Amygdala (tissue), 56 donors: ENCODE measurements at regions not wholly inside any gene's neighbourhood (a gene's known extent, or its start where the extent isn't known, plus 50 kb on each side); places are given as distances from the start of the nearest gene placed in this dataset.
"Not testable (repeated sequence)": the region's sequence is repeated elsewhere in the genome, so short reads cannot be mapped to it uniquely, and the experiment has no call there.

ENCODE experiments used
- DNase-seq, 56 donors: peaks; one replicate each; lab custom pipeline; 2025; lab: John Stamatoyannopoulos, UW

GRCh38 chr2:35228584-35228983 lies 1127.0 kb upstream of the CRIM1 start:
- DNase-seq, result no peak

DNA sequence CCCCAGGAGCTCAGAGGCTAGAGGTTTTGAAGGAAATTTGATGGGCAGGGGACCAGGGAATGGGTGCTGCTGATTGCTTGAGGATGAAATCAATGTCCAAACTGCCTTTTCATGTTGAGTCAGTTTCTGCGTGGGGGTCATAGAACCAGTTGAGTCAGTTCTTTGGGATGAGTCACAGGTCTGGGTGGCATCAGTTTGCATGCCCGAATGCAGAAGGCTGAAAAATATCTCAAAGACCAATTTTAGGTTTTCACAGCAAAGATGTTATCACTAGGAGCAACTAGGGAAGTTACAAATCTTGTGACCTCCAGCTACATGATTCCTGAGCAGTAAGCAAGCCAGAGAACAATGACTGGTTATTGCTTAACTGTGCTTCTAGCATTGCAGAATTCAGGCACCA lies 1135.1 kb upstream of the CRIM1 start:
- no peak for DNase-seq

DNA sequence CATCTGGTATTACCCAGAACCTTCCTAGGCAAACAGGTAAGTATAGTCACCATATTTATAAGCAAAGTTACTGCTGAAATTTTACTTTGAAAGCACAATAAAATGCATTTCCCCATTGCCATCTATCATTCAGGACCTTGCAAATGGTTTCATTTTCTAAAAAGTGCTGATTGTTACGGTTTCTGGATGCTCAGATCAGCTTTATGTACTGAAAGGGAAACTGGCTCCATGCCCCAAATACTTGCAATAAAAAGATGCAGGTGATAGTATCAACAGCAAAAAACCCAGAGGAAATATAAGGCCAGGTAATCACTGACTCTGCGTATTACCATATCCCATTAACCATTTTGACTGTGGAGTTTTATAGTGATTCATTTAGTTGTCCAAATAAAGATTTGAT lies 1150.7 kb upstream of the CRIM1 start:
- DNase-seq, result no peak

DNA sequence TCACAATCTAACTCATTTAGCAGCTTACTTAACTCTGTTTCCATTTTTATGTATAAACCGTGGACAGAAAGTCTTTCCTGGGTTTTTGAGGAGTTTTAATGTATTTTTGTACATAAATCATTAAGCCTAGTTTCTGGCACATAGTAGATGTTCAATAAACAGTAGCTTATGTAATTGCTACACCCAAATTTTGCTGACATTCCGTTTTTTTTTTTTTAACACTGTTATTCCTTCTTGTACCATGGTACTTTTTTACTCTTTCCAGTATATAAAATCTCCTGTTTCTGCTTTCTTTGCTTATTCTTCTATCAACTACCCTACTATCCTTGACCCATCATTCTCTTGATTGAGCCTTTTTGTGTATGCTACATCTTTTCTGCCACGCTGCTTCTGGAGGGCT lies 1151.3 kb upstream of the CRIM1 start:
- no peak for DNase-seq

DNA sequence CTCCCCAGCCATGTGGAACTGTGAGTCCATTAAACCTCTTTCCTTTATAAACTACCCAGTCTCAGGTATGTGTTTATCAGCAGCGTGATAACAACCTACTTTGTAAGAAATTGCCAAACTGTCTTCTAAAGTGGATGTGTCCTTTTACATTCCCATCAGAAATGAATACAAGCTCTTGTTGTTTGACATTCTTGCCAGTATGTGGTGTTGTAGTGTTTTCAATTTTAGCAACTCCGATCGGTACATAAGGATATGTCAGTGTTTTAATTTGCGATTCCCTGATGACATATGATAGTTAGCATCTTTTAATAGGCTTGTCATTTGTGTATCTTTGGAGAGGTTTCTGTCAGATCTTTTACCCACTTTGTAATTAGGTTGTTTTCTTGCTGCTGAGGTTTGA lies 1156.3 kb upstream of the CRIM1 start:
- no peak for DNase-seq

- DNase-seq, result no peak
Observed at GRCh38 chr2:35185861-35186412, 1169.6 kb upstream of the CRIM1 start.

DNA sequence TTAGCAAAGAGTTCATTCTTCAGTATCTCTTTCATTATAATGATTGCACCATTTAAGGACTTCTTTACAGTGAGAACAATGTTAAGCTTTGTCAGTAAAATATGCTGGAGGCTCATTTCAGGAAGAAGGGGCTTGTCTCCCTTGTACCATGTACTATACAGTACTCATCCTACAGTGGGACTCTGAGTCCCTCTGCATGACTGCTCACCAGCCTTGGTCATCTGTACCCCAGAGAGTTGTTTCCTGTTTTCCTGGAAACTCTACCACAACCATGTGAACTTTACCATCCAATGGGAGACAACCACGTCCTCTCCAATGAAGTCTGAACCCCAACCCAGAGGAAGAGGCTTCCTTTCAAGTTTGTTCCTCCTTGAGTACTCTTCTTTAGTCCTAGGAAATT lies 1171.1 kb upstream of the CRIM1 start:
- no peak for DNase-seq

- DNase-seq, result not testable (repeated sequence)
Observed at GRCh38 chr2:35176726-35177125, 1178.9 kb upstream of the CRIM1 start.

DNA sequence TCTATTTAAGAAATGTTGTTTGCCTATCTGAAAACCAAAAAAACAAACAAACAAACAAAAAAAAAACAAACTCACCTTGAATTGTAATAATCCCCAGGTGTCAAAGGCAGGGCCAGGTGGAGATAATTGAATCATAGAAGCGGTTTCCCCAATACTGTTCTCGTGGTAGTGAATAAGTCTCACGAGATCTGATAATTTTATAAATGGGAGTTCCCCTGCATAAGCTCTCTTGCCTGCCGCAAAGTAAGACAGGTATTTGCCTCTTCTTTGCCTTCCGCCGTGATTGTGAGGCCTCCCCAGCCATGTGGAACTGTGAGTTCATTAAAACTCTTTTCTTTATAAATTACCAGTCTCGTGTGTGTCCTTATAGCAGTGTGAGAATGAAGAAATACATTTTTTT lies 1180.7 kb upstream of the CRIM1 start:
- DNase-seq, result no peak

DNA sequence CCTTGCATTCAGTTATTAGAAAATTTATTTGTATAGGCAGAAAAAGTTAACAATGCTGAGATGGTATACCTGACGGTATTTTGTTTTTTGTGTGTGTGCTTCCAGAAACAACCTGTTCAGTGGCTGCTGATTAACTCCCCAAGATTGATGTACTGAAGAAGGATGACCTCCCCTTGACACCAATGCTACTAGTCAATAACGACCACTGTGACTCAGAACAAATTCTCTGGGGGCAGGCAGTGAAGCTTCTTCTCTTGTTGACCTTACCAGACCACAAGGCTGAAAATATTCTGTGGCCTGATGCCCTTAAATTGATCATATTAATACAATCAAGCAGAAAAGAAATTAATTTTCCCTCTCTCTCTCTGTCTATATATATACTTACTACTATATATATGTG lies 1182.9 kb upstream of the CRIM1 start:
- no peak for DNase-seq

- DNase-seq, result no peak
Observed at GRCh38 chr2:35168351-35168750, 1187.2 kb upstream of the CRIM1 start.

DNA sequence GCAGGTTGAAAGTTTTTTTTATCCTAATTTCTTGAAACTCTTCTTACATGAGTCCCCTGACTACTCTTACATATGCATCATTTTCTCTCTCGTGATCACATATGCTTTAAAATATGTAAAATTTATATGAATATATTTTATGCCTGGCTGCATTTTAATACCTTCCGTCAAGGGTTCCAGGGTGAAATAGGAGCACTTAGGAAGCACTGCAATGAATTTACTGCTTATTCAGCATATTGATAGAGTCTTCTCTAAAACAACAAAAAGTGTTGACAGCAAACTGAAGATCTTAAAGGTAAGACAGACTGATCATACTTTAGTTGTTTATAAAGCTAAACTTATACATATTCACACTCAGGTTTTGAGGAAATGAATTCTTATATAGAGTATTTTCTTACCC lies 1191.6 kb upstream of the CRIM1 start:
- no peak for DNase-seq

GRCh38 chr2:35160871-35161270 lies 1194.7 kb upstream of the CRIM1 start:
- DNase-seq, result no peak

GRCh38 chr2:35125871-35126270 lies 1229.7 kb upstream of the CRIM1 start:
- DNase-seq, result no peak

DNA sequence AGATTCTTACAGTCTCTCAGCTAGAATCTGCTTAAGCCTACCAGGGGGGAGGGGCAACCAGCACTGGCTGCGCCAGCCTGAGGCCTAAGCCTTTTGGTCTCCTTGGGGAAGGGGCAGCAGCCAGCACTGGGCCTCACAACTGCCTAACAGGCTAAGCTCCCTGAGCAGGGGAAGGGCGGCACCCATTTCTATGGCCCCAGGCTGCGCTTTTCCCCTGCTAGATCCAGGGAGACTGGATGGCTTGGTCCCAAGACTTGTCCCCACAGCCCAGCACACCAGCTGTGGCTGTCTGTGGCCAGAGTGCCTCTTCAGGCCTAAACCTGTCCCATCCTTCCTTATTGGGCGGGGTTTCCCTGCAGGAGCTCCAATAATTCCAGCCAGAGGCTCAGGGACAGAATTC lies 1230.3 kb upstream of the CRIM1 start:
- no peak for DNase-seq

DNA sequence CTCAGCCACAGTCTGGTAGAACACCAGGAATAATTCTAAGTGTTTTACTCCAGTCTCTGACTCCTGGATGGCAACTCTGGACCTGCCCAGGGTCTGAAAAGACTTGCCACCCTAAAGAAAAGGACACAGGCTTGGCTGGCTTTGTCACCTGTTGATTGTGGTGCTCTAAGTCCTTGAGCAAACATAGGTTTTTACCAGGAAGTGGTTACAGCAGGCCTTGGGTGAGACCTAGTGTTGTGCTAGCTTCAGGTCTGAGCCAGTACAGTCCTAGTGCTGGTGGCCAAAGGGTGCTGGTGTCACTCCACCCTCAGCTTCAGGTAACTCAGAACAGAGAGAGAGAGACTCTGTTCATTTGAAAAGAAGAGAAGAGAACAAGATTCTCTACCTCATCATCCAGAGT lies 1239.4 kb upstream of the CRIM1 start:
- no peak for DNase-seq

DNA sequence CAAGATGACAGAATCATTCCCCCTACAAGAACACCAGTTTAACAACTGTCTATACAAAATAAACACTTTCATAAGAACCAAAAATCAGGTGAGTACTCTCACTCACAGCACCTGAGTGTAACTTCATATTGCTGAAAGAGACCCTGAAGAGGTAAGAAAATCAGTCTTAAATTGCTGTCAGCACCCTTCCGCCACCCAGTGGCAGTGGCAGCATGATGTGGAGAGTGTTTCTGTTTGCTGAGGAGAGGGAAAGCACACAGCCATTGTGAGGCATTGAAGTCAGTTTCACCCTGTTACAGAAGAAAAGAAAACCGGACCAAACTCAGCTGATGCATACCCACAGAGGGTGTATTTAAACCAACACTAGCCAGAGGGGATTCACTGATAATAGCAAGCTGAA lies 1240.8 kb upstream of the CRIM1 start:
- DNase-seq, result no peak

- DNase-seq, result not testable (repeated sequence)
Observed at GRCh38 chr2:35112367-35112766, 1243.2 kb upstream of the CRIM1 start.

DNA sequence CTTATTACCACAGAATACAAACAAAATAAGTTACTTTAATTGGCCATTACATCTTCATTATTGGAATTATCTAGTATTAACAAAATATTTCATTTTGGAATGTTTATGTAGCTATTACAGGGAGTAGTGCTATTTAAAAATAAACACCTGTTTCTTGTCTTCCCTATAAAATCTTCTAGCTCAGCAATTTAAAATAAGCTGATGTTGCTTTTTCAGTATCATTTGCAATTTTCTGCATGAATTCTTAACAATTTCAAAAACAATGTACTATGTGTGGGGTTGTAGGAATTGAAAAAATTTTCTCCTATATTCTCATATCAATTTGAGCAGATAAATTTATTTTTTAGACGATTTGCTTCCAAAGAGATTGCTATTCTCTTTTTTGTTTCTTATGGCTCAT lies 1251.3 kb upstream of the CRIM1 start:
- DNase-seq, result no peak

DNA sequence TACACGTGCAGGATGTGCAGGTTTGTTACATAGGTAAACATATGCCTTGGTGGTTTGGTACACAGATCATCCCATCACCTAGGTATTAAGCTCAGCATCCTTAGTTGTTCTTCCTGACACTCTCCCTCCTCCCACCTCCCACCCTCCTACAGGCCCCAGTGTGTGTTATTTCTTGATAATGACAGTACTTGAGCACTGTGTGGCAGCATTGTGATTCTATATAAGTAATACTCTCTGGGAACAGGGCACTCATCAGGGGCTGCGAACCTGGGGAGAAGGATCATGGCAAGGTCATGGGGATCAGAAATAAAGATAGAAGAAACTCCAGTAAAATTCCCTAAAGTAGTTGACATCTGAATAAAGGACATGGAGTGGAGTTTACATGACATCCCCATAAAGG lies 1256.2 kb upstream of the CRIM1 start:
- no peak for DNase-seq

DNA sequence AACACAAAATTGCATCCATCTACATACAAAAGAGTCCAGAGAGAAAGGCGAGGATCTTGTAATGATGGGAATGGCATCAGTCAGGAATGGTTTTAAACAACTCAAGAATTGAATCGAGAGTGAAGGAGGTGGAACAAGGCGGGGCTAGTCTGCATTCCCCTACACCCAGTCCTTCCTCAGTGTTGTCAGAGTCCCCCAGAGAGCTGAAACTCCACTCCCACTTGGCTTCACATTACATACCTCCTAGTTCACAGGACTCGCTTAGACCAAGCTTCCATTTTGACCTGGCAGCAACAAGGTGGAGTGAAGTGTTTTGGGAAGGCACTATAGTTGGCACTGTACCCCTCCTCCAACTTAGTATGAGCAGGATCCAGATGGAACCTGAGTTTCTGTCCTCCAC lies 1273.5 kb upstream of the CRIM1 start:
- DNase-seq, result no peak

- no peak for DNase-seq
Observed at GRCh38 chr2:35081622-35082015, 1274.0 kb upstream of the CRIM1 start.

- DNase-seq, result no peak
Observed at GRCh38 chr2:35081001-35081621, 1274.5 kb upstream of the CRIM1 start.
